Testis (tissue), 2 donors: ENCODE measurements at regions not wholly inside any gene's neighbourhood (a gene's known extent, or its start where the extent isn't known, plus 50 kb on each side); places are given as distances from the start of the nearest gene placed in this dataset.

Experiments used
- DNase-seq: peaks from one replicate; pipeline ENCODE4 v3.0.0-alpha.2; 2019
- H3K27ac ChIP-seq, 2 donors: fragments of 200-600 bp; sonication (generic); one replicate each; pipeline ENCODE4 v1.5.1; 2019
- H3K27me3 ChIP-seq: fragments of 200-600 bp; sonication (generic); one replicate; pipeline ENCODE4 v1.5.1; 2019
- H3K36me3 ChIP-seq: fragments of 200-600 bp; sonication (generic); one replicate; pipeline ENCODE4 v1.5.1; 2017; ENCODE audit warnings: low read depth; ENCODE audit errors: missing control alignments
- H3K4me1 ChIP-seq: fragments of 200-600 bp; sonication (generic); one replicate; pipeline ENCODE4 v1.5.1; 2019
- H3K4me3 ChIP-seq, 2 donors: fragments of 200-600 bp; sonication (generic); one replicate each; pipeline ENCODE4 v1.5.1; 2017 to 2019
- H3K9me3 ChIP-seq: fragments of 200-600 bp; sonication (generic); one replicate; pipeline ENCODE4 v1.5.1; 2017
- CTCF ChIP-seq, 3 experiments: fragments of 450-650 bp in 2 of 3; fragments of 200-600 bp in 1 of 3; sonication (generic) in 1 of 3; IDR thresholded peaks; one replicate each; pipeline ENCODE4 v1.5.1; 2016 to 2019; ENCODE audit warnings: antibody characterized with exemption in 3 of 3, mild to moderate bottlenecking in 2 of 3, moderate library complexity in 1 of 3
- POLR2A ChIP-seq: fragments of 450-650 bp; IDR thresholded peaks from one replicate; pipeline ENCODE4 v1.6.1; 2017; ENCODE audit warnings: antibody characterized with exemption, mild to moderate bottlenecking, moderate library complexity
- WGBS, 2 donors: methylation state at CpG; one replicate each; pipeline ENCODE4 v1.1.5; 2018; 5-methylcytosine and 5-hydroxymethylcytosine counted together
- intact Hi-C: fragments of 100-400 bp; cut with DNase I; formaldehyde crosslinking; loops from one replicate; pipeline ENCODE4 v1.15.1; 2023; ENCODE audit warnings: low total_unique reads

- H3K27ac ChIP-seq = no peak overlapping the region
- H3K9me3 ChIP-seq = no peaks in the 10 kb centered on the region
- no peak for DNase-seq
- no peaks in the 10 kb centered on the region for H3K27me3 ChIP-seq
- H3K4me1 ChIP-seq = no peaks in the 10 kb centered on the region
- no peak overlapping the region for H3K4me3 ChIP-seq
- intact Hi-C loops = no loop called here
- no peak for TF ChIP-seq CTCF (IDR thresholded peaks at IDR 0.05)
- no peak for TF ChIP-seq POLR2A
- WGBS, 2 donors = 79 to 82% methylated on average over 3 of the region's 3 CpGs
- no peaks in the 10 kb centered on the region for H3K36me3 ChIP-seq
These were observed 751.4 kb upstream of the CTNND2 start for GRCh38 chr5:12655675-12656074.

- no peaks in the 10 kb centered on the region for H3K9me3 ChIP-seq
- WGBS, 2 donors = 51 to 65% methylated on average over 4 of the region's 4 CpGs
- no peaks in the 10 kb centered on the region for H3K27me3 ChIP-seq
- H3K27ac ChIP-seq = no peak overlapping the region
- no peaks in the 10 kb centered on the region for H3K4me1 ChIP-seq
- DNase-seq = no peak
- intact Hi-C loops = no loop called here
- TF ChIP-seq CTCF (IDR thresholded peaks at IDR 0.05) = no peak
- TF ChIP-seq POLR2A = no peak
- H3K4me3 ChIP-seq = no peak overlapping the region
- H3K36me3 ChIP-seq = no peaks in the 10 kb centered on the region
These were observed 748.0 kb upstream of the CTNND2 start for GRCh38 chr5:12652201-12652600.

- intact Hi-C loops = no loop called here
- Histone ChIP-seq H3K9me3 (no peaks in the 10 kb centered on the region), H3K4me3 (no peak overlapping the region), H3K4me1 (no peaks in the 10 kb centered on the region), H3K36me3 (no peaks in the 10 kb centered on the region), H3K27ac (no peak overlapping the region), H3K27me3 (no peaks in the 10 kb centered on the region)
- no peak for DNase-seq
- 63 to 72% methylated on average over 1 of the region's 1 CpG for WGBS, 2 donors
- TF ChIP-seq POLR2A = no peak
- no peak for TF ChIP-seq CTCF (IDR thresholded peaks at IDR 0.05)
These were observed 744.3 kb upstream of the CTNND2 start for GRCh38 chr5:12648558-12648957.

GRCh38 chr5:12647613-12648012, 743.4 kb upstream of the CTNND2 start:
- Histone ChIP-seq H3K36me3 (no peaks in the 10 kb centered on the region), H3K27ac (no peak overlapping the region), H3K27me3 (no peaks in the 10 kb centered on the region), H3K4me1 (no peaks in the 10 kb centered on the region), H3K4me3 (no peak overlapping the region), H3K9me3 (no peaks in the 10 kb centered on the region)
- WGBS, 2 donors = 82 to 93% methylated on average over 4 of the region's 4 CpGs
- DNase-seq = no peak
- TF ChIP-seq CTCF (IDR thresholded peaks at IDR 0.05) (no peak), POLR2A (no peak)
- intact Hi-C loops = no loop called here

GRCh38 chr5:12645582-12645981, 741.3 kb upstream of the CTNND2 start:
- Histone ChIP-seq H3K36me3 (no peaks in the 10 kb centered on the region), H3K4me1 (no peaks in the 10 kb centered on the region), H3K27me3 (no peaks in the 10 kb centered on the region), H3K4me3 (no peak overlapping the region), H3K27ac (no peak overlapping the region), H3K9me3 (no peaks in the 10 kb centered on the region)
- intact Hi-C loops = no loop called here
- no peak for DNase-seq
- no peak for TF ChIP-seq CTCF (IDR thresholded peaks at IDR 0.05)
- no peak for TF ChIP-seq POLR2A
